Breast epithelium (tissue), 4 donors: ENCODE measurements at regions not wholly inside any gene's neighbourhood (a gene's known extent, or its start where the extent isn't known, plus 50 kb on each side); places are given as distances from the start of the nearest gene placed in this dataset.

Experiments used
- DNase-seq, 2 donors: peaks; one replicate each; pipeline ENCODE4 v3.0.0-alpha.2; 2019; ENCODE audit warnings: low spot score in 2 of 2
- H3K27ac ChIP-seq, 2 donors: fragments of 200-600 bp; sonication (generic) in 1 of 2; one replicate each; pipeline ENCODE4 v1.5.1; 2016 to 2019; ENCODE audit warnings: mild to moderate bottlenecking in 1 of 2
- H3K27me3 ChIP-seq, 2 donors: fragments of 200-600 bp; sonication (generic) in 1 of 2; one replicate each; pipeline versions ENCODE4 v1.5.1 to v1.6.0; 2017 to 2019; ENCODE audit warnings: control low read depth in 1 of 2, mild to moderate bottlenecking in 1 of 2
- H3K36me3 ChIP-seq: fragments of 200-600 bp; one replicate; pipeline ENCODE4 v1.5.1; 2019
- H3K4me1 ChIP-seq, 2 donors: fragments of 200-600 bp; sonication (generic); one replicate each; pipeline ENCODE4 v1.5.1; 2016 to 2019; ENCODE audit warnings: control low read depth in 1 of 2
- H3K4me3 ChIP-seq, 3 donors: fragments of 200-600 bp; sonication (generic); 1 replicate in 2 of 3; 2 replicates in 1 of 3; pipeline ENCODE4 v1.5.1; 2016 to 2019; ENCODE audit warnings: mild to moderate bottlenecking in 3 of 3, moderate library complexity in 2 of 3
- H3K9me3 ChIP-seq, 2 donors: fragments of 200-600 bp; sonication (generic) in 1 of 2; one replicate each; pipeline ENCODE4 v1.5.1; 2016 to 2019; ENCODE audit warnings: control low read depth in 1 of 2
- POLR2A ChIP-seq: fragments of 450-650 bp; IDR thresholded peaks from one replicate; pipeline ENCODE4 v1.6.1; 2016; ENCODE audit warnings: antibody characterized with exemption, mild to moderate bottlenecking, moderate library complexity
- POLR2AphosphoS5 ChIP-seq, 3 donors: sonication (generic); formaldehyde crosslinking; IDR thresholded peaks; one replicate each; pipeline ENCODE4 v1.6.1; 2017; ENCODE audit warnings: antibody characterized with exemption in 3 of 3
- intact Hi-C: fragments of 100-400 bp; cut with DNase I; formaldehyde crosslinking; loops from one replicate; pipeline ENCODE4 v1.15.1; 2023; ENCODE audit warnings: low total_unique reads
- TF ChIP-seq, protein P1 (sequence below), 3 donors: fragments of 450-650 bp; IDR thresholded peaks; one replicate each; pipeline ENCODE4 v1.5.1; 2016 to 2017; ENCODE audit warnings: antibody characterized with exemption in 3 of 3, mild to moderate bottlenecking in 3 of 3, moderate library complexity in 3 of 3

DNA sequence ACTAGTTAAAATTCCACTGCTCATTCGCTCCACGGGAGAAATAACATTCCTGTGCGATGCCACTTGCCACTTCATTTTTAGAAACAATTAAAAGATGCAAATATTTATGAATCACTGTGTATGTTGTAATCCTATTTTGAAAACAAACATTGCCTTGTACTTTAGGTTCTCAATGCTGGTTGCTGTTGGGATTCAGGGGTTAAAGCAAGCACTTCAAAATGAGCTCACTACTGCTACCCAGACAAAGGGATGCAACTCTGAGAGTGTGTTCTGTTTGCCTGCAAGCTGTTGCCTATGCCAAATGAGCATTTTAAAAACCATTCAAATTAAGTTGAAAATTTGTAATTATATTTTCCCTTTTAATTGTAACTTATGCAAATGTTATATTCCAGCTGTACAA is 87.5 kb downstream of the RWDD3 start:
- Histone ChIP-seq H3K27me3 (no peaks in the 10 kb centered on the region), H3K4me1 (no peaks in the 10 kb centered on the region), H3K27ac (no peak overlapping the region), H3K9me3 (no peaks in the 10 kb centered on the region), H3K4me3 (peak overlapping the region in 1 of 3 donors; percentile 12), H3K36me3 (no peaks in the 10 kb centered on the region)
- intact Hi-C loops: no loop called here
- no peak for DNase-seq
- no peak for TF ChIP-seq POLR2AphosphoS5 (IDR thresholded peaks at IDR 0.05)
- TF ChIP-seq, protein P1, sequence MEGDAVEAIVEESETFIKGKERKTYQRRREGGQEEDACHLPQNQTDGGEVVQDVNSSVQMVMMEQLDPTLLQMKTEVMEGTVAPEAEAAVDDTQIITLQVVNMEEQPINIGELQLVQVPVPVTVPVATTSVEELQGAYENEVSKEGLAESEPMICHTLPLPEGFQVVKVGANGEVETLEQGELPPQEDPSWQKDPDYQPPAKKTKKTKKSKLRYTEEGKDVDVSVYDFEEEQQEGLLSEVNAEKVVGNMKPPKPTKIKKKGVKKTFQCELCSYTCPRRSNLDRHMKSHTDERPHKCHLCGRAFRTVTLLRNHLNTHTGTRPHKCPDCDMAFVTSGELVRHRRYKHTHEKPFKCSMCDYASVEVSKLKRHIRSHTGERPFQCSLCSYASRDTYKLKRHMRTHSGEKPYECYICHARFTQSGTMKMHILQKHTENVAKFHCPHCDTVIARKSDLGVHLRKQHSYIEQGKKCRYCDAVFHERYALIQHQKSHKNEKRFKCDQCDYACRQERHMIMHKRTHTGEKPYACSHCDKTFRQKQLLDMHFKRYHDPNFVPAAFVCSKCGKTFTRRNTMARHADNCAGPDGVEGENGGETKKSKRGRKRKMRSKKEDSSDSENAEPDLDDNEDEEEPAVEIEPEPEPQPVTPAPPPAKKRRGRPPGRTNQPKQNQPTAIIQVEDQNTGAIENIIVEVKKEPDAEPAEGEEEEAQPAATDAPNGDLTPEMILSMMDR (IDR thresholded peaks at IDR 0.05): no peak
- no peak for TF ChIP-seq POLR2A

DNA sequence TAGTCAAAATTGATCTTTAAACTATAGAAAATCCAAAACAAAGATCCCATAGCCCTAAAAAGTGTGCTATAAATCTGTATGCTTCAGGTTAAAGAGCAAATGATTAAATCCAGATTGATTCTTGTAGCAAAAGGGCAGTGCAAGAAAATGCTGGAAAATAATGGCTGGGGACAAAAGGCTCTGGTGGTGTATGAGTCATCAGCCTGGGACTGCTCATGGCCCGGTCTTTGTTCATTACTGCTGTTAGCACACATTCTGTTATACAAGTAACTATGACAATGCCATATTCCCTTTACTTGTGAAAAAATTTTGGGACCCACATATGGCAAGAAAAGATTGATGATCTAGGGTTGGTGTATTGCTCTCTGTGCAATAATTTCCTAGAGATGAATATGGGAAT is 89.1 kb downstream of the RWDD3 start:
- no peak overlapping the region for H3K4me3 ChIP-seq
- H3K36me3 ChIP-seq: no peaks in the 10 kb centered on the region
- no peaks in the 10 kb centered on the region for H3K4me1 ChIP-seq
- H3K27ac ChIP-seq: no peak overlapping the region
- no peak for TF ChIP-seq POLR2A
- TF ChIP-seq POLR2AphosphoS5 (IDR thresholded peaks at IDR 0.05): no peak
- TF ChIP-seq, protein P1 (IDR thresholded peaks at IDR 0.05): no peak
- DNase-seq: no peak
- intact Hi-C loops: no loop called here
- H3K27me3 ChIP-seq: no peaks in the 10 kb centered on the region
- no peaks in the 10 kb centered on the region for H3K9me3 ChIP-seq

DNA sequence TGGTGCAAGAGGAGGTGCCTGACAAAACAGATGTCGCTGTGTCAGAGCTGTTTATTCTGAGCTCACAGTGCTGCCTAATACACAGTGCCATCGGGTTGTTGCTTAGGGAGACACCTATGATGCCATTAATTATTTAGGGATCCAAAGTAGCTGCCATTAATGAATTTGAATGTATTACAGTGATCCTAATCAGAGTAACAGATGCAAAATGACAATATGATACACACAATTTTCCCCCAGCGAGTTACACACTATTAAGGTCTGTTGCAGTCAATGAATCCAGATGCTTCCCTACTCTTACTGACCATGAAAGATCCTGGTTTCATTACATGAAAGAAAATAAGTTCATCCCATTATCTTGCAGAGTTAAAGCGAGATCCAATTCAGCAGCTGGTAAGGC is 91.3 kb downstream of the RWDD3 start:
- Histone ChIP-seq H3K36me3 (no peaks in the 10 kb centered on the region), H3K9me3 (no peaks in the 10 kb centered on the region), H3K4me3 (no peak overlapping the region), H3K27me3 (no peaks in the 10 kb centered on the region), H3K4me1 (no peaks in the 10 kb centered on the region), H3K27ac (no peak overlapping the region)
- no peak for TF ChIP-seq POLR2AphosphoS5 (IDR thresholded peaks at IDR 0.05)
- no peak for TF ChIP-seq POLR2A
- TF ChIP-seq, protein P1 (IDR thresholded peaks at IDR 0.05): no peak
- intact Hi-C loops: no loop called here
- no peak for DNase-seq

DNA sequence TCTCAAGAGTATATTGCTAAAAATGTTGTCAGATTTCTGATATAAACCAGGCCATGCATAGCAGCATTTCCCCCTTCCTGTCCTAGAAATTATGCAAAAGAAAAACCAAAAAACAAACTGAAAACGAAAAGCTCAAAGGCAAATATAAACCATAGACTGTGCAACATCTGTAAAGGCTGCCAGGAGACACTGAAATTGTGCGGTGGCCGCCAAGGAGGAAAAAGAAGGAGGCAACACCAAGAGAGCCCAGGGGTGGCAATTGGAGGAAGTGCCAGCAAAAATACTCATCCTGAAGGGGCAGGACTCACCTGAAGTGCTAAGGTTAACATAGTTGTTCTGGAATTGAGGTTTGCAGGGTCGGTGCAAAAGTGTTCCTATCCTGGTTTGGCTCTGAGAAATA is 92.0 kb downstream of the RWDD3 start:
- Histone ChIP-seq H3K4me1 (no peaks in the 10 kb centered on the region), H3K27me3 (no peaks in the 10 kb centered on the region), H3K9me3 (no peaks in the 10 kb centered on the region), H3K27ac (no peak overlapping the region), H3K4me3 (no peak overlapping the region), H3K36me3 (no peaks in the 10 kb centered on the region)
- DNase-seq: no peak
- TF ChIP-seq POLR2A (no peak), POLR2AphosphoS5 (IDR thresholded peaks at IDR 0.05) (no peak)
- TF ChIP-seq, protein P1 (IDR thresholded peaks at IDR 0.05): no peak
- intact Hi-C loops: no loop called here

DNA sequence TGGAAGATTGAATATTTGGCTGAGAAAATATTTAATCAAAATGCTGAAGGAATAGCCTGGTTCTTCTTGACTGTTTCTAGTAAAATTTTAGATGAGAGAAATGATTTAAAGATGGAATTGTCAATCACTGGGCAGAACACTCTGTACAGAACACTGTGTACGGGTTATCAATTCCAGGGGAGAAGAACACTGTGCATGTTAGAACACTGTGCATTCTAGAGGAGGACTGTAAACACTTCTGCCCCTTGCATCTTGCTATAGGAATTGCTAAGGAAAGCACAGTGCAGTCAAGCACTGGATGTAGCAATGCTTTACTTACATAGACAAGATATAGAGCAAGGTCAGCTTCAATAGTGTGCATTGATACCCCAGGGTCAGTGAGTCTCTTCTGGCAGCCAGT is 98.7 kb downstream of the RWDD3 start:
- TF ChIP-seq POLR2A: no peak
- TF ChIP-seq POLR2AphosphoS5 (IDR thresholded peaks at IDR 0.05): no peak
- TF ChIP-seq, protein P1 (IDR thresholded peaks at IDR 0.05): no peak
- intact Hi-C loops: no loop called here
- no peaks in the 10 kb centered on the region for H3K4me1 ChIP-seq

More for the DNA sequence above, 98.7 kb downstream of the RWDD3 start:
- Histone ChIP-seq H3K27ac (no peak overlapping the region), H3K36me3 (no peaks in the 10 kb centered on the region), H3K27me3 (no peaks in the 10 kb centered on the region), H3K4me3 (no peak overlapping the region), H3K9me3 (no peaks in the 10 kb centered on the region)
- no peak for DNase-seq
